Right renal pelvis (tissue), 4 donors: ENCODE measurements at regions not wholly inside any gene's neighbourhood (a gene's known extent, or its start where the extent isn't known, plus 50 kb on each side); places are given as distances from the start of the nearest gene placed in this dataset.
"Not testable (repeated sequence)": the region's sequence is repeated elsewhere in the genome, so short reads cannot be mapped to it uniquely, and the experiment has no call there.

ENCODE experiments used
- DNase-seq, 4 donors: peaks; one replicate each; pipeline ENCODE4 v3.0.0-alpha.2; 2013; ENCODE audit warnings: low read depth in 4 of 4, low spot score in 3 of 4, missing footprints in 1 of 4

GRCh38 chr12:25681580-25681979 is 128.5 kb upstream of the LMNTD1 start:
- no peak for DNase-seq

- no peak for DNase-seq
Measured at GRCh38 chr12:25682421-25682820, 129.3 kb upstream of the LMNTD1 start.

DNA sequence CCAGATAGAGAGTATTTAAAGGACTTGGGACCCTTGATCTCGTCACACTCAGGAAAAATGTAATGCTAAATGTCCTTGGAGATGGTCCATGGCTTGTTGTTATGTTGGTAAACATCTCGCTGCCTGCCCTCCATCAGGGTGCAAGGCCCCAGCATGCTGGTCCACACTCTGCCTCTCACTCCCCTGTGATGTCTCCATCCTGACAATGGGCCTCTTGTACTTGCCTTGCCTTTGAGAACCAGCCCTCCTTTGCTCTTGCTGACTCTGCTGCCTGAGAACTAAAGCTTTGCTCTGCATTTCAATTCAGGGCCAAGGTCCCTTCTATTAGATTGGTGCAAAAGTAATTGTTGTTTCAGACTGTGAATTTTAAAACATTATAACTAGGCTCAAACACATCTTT is 131.0 kb upstream of the LMNTD1 start:
- no peak for DNase-seq

- DNase-seq: no peak
Measured at GRCh38 chr12:25686351-25686750, 133.3 kb upstream of the LMNTD1 start.

DNA sequence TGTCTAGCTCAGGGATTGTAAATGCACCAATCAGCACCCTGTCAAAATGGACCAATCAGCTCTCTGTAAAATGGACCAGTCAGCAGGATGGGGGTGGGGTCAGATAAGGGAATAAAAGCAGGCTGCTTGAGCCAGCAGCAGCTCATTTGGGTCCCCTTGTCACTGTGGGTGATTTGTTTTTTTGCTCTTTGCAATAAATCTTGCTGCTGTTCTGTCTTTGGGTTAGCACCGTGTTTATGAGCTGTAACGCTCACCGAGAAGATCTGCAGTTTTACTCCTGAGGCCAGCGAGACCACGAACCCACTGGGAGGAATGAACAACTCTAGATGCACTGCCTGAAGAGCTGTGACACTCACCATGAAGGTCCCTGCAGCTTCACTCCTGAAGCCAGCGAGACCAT is 134.1 kb upstream of the LMNTD1 start:
- DNase-seq: no peak

- not testable (repeated sequence) for DNase-seq
Measured at GRCh38 chr12:25688851-25689250, 135.8 kb upstream of the LMNTD1 start.

DNA sequence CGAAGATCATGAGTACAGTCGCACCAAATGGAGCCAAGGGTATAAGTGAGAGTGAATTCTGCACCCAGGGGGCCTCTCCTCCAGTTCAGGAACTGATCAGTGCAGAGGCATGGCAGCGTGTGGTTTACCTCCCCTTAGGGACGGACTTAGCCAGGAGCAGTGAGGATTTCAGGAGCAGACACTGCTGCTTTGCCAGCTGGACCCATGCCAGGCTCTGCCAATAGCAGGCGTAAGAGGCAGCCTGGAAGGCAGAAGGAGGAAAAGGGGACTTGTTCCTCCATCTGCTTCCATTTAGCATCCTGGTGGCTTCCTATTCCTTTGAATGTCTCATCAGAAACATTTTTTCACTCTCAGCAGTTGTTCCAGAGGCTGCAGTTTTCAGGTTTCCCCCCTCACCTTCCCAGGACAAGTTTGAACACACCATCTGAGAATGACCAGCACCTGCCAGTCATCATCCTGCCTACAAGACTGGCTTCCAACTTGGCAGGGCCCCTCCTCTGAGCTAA is 137.0 kb upstream of the LMNTD1 start:
- no peak for DNase-seq

DNA sequence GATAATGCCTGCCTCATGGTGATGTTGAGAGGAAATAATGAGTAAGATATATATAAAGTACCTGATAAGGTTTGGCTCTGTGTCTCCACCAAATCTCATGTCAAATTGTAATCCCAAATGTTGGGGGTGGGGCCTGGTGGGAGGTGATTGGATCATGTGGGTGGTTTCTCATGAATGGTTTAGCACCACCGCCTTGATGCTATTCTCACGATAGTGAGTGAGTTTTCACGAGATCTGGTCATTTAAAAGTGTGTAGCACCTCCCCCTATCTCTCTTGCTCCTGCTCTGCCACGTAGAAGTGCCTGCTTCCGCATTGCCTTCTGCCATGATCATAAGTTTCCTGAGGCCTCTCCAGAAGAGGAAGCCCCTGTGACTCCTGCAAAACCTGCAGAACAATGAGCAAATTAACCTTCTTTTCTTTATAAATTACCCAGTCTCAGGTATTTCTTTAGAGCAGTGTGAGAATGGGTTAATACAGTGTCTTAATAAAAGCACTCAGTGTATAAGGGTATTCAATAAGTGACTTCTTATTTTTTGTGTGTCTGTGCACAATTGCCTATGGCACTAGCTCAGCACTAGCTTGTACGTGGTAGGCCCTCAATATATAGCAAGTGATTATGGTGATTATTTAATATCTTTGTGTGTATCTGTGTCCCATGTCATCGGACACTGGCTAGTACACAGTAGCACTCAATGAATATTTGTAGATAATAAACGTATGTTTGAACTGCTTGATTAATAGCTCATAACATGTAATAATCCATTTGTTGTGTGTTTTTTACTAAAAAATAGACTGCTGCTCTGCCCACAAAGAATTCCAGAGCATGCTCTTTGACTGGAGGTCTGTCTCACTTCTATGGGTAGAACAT is 138.1 kb upstream of the LMNTD1 start:
- no peak for DNase-seq

DNA sequence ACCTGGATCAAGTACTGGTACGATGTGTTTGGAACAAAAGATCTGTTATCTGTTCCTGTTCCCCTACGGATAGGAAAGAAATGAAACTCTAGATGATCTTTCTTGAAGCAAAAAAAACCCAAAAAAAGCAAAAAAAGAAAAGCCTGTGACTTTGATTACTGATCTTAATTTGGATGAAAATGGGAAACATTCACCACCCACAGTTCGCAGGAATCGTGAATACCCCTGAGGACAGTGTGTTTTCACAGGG is 138.7 kb upstream of the LMNTD1 start:
- DNase-seq: no peak

GRCh38 chr12:25692115-25693035 is 139.3 kb upstream of the LMNTD1 start:
- DNase-seq: peak in 3 of 4 donors; percentile 9 to 40 (median 34)

- no peak for DNase-seq
Measured at GRCh38 chr12:25694072-25694471, 141.0 kb upstream of the LMNTD1 start.

DNA sequence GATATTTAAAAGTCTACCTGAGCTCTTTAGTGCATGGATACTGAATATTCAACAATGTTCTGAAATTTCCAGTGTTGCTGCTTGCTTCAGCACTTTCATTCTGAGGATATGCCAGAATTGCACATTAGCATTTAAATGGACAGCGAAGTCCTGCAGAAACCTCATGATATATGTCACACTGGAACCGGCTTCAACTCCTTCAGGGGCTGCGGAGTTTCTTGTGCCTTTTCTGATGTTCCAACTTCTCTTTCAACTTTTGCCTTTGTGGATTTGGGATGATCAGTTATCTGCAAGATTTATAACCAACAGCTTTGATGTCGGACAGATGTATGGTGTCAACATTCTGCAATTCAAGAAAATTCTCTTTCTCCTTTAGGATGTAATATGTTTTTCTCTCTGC is 142.5 kb upstream of the LMNTD1 start:
- DNase-seq: peak in 2 of 4 donors; percentile 20 to 25

- DNase-seq: no peak
Measured at GRCh38 chr12:25698772-25699171, 145.7 kb upstream of the LMNTD1 start.

DNA sequence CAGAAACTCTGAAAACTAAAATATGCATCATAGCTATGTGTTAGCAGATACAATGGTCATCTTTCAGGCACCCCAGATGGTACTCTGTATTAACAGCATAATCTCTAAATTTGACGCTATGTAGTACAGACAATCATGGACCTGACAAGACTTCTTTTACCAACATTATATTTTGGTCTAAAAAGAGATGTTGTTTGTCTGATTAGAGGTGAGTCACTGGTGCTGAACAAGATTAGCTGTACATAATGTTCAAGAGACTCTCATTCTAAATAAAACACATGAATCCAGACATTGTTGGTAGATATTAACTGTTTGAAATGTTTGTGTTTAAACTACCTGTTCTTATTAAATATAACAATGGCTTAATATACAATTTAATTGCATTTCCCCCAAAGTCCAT is 146.4 kb upstream of the LMNTD1 start:
- no peak for DNase-seq

DNA sequence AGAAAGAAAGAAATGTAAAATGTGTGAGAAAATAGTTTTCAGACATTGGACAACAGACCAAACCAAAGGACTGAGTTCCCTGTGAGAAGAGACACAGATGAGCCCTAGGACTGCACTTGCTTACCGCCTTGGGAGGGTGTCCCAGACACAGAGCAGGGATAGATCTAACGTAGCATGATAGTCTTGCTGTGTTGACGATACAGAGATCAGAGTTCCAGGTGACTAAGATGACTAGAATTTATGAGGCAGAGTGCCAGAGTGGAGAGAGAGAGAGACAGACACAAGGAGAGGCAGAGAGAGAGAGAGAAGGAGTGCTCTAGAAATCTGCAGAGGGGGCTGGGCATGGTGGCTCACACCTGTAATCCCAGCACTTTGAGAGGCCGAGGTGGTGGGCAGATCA is 148.2 kb upstream of the LMNTD1 start:
- DNase-seq: no peak

- no peak for DNase-seq
Measured at GRCh38 chr12:25702553-25702952, 149.5 kb upstream of the LMNTD1 start.

GRCh38 chr12:25705261-25705660 is 152.2 kb upstream of the LMNTD1 start:
- no peak for DNase-seq

DNA sequence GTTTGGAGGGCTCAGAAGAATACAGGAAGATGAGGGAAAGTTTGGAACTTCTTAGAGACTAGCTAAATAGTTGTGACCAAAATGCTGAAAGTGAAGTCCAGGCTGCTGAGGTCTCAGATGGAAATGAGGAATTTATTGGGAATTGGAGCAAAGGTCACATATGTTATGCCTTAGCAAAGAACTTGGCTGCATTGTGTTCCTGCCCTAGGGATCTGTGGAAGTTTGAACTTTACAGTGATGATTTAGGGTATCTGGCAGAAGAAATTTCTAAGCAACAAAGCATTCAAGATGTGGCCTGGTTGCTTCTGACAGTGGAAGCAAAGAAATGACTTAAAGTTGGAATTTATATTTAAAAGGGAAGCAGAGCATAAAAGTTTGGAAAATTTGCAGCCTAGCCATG is 153.6 kb upstream of the LMNTD1 start:
- not testable (repeated sequence) for DNase-seq

GRCh38 chr12:25707056-25707455 is 154.0 kb upstream of the LMNTD1 start:
- DNase-seq: no peak

- DNase-seq: no peak
Measured at GRCh38 chr12:25708661-25709060, 155.6 kb upstream of the LMNTD1 start.

DNA sequence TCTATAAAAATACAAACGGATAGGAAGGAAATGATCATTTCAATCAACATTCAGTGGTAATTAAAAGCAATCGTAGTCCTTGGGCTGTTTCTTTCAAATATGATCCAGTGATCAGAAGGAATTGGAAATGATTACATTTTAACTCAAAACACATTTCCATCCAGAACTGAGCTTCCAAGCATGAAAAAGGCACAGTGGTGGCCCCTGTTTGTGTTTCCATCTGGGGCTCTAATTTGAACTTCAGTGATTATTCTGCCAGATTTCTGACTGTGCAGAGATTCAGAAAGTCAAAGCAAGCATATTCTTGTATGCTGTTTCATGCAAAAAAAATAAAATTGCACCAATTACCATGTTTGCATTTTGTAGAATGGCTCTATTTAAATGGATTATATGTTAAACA is 157.0 kb upstream of the LMNTD1 start:
- DNase-seq: no peak
